ENCODE measurements at regions not wholly inside any gene's neighbourhood (a gene's known extent, or its start where the extent isn't known, plus 50 kb on each side); places are given as distances from the start of the nearest gene placed in this dataset.

GRCh38 chr4:32551943-32552342, 1831.8 kb downstream of the PCDH7 start:
- no peak for TF ChIP-seq CTCF (IDR thresholded peaks at IDR 0.05)
- Histone ChIP-seq H3K27ac (no peak overlapping the region), H3K9ac (no peak overlapping the region), H3K79me2 (no peaks in the 10 kb centered on the region), H3K9me3 (ENCODE audit: control insufficient read depth, low read length) (no peaks in the 10 kb centered on the region), H3K4me1 (no peaks in the 10 kb centered on the region), H2AFZ (no peak overlapping the region), H3K27me3 (ENCODE audit: control insufficient read depth, insufficient read depth, low read length) (no peaks in the 10 kb centered on the region), H3K36me3 (ENCODE audit: control insufficient read depth, insufficient read depth, low read length) (no peaks in the 10 kb centered on the region), H3K4me3 (ENCODE audit: low read depth, low read length) (no peak overlapping the region), H3K4me2 (ENCODE audit: low read length) (no peak overlapping the region)

- H3K27ac ChIP-seq: no peak overlapping the region
- no peaks in the 10 kb centered on the region for H3K4me1 ChIP-seq
- TF ChIP-seq CTCF (IDR thresholded peaks at IDR 0.05): no peak
- no peak overlapping the region for H2AFZ ChIP-seq
- peak overlapping the region; percentile 60 for H3K4me2 ChIP-seq (ENCODE audit: low read length)
- peak overlapping the region; percentile 52 for H3K4me3 ChIP-seq (ENCODE audit: low read depth, low read length)
- H3K27me3 ChIP-seq (ENCODE audit: control insufficient read depth, insufficient read depth, low read length): no peaks in the 10 kb centered on the region
- H3K9me3 ChIP-seq (ENCODE audit: control insufficient read depth, low read length): no peaks in the 10 kb centered on the region
- no peaks in the 10 kb centered on the region for H3K79me2 ChIP-seq
- no peaks in the 10 kb centered on the region for H3K36me3 ChIP-seq (ENCODE audit: control insufficient read depth, insufficient read depth, low read length)
- no peak overlapping the region for H3K9ac ChIP-seq
These were observed 1840.1 kb downstream of the PCDH7 start for GRCh38 chr4:32560306-32560705.

GRCh38 chr4:32562010-32562409, 1841.8 kb downstream of the PCDH7 start:
- no peak overlapping the region for H3K4me2 ChIP-seq (ENCODE audit: low read length)
- no peaks in the 10 kb centered on the region for H3K27me3 ChIP-seq (ENCODE audit: control insufficient read depth, insufficient read depth, low read length)
- H3K36me3 ChIP-seq (ENCODE audit: control insufficient read depth, insufficient read depth, low read length): no peaks in the 10 kb centered on the region
- H2AFZ ChIP-seq: no peak overlapping the region
- no peaks in the 10 kb centered on the region for H3K9me3 ChIP-seq (ENCODE audit: control insufficient read depth, low read length)
- no peak overlapping the region for H3K9ac ChIP-seq
- no peak for TF ChIP-seq CTCF (IDR thresholded peaks at IDR 0.05)
- no peak overlapping the region for H3K4me3 ChIP-seq (ENCODE audit: low read depth, low read length)
- no peak overlapping the region for H3K27ac ChIP-seq
- no peaks in the 10 kb centered on the region for H3K4me1 ChIP-seq
- H3K79me2 ChIP-seq: no peaks in the 10 kb centered on the region

- Histone ChIP-seq H3K27me3 (ENCODE audit: control insufficient read depth, insufficient read depth, low read length) (no peaks in the 10 kb centered on the region), H3K4me3 (ENCODE audit: low read depth, low read length) (no peak overlapping the region), H3K27ac (no peak overlapping the region), H3K79me2 (no peaks in the 10 kb centered on the region), H3K4me1 (no peaks in the 10 kb centered on the region), H3K9ac (no peak overlapping the region), H2AFZ (no peak overlapping the region), H3K9me3 (ENCODE audit: control insufficient read depth, low read length) (no peaks in the 10 kb centered on the region), H3K36me3 (ENCODE audit: control insufficient read depth, insufficient read depth, low read length) (no peaks in the 10 kb centered on the region), H3K4me2 (ENCODE audit: low read length) (no peak overlapping the region)
- TF ChIP-seq CTCF (IDR thresholded peaks at IDR 0.05): no peak
These were observed 1844.5 kb downstream of the PCDH7 start for GRCh38 chr4:32564626-32565025.

- Histone ChIP-seq H3K79me2 (no peaks in the 10 kb centered on the region), H3K27ac (no peak overlapping the region), H3K9me3 (ENCODE audit: control insufficient read depth, low read length) (no peaks in the 10 kb centered on the region), H2AFZ (no peak overlapping the region), H3K9ac (no peak overlapping the region), H3K4me3 (ENCODE audit: low read depth, low read length) (no peak overlapping the region), H3K36me3 (ENCODE audit: control insufficient read depth, insufficient read depth, low read length) (no peaks in the 10 kb centered on the region), H3K4me1 (no peaks in the 10 kb centered on the region), H3K4me2 (ENCODE audit: low read length) (no peak overlapping the region), H3K27me3 (ENCODE audit: control insufficient read depth, insufficient read depth, low read length) (no peaks in the 10 kb centered on the region)
- TF ChIP-seq CTCF (IDR thresholded peaks at IDR 0.05): no peak
These were observed 1849.7 kb downstream of the PCDH7 start for GRCh38 chr4:32569861-32570260.
